H1 (cell line): ENCODE measurements at regions not wholly inside any gene's neighbourhood (a gene's known extent, or its start where the extent isn't known, plus 50 kb on each side); places are given as distances from the start of the nearest gene placed in this dataset.

Experiments
- RAD21 ChIP-seq, 2 experiments: IDR thresholded peaks in 1 of 2; conservative IDR thresholded peaks in 1 of 2; 2 replicates each; pipeline ENCODE4 v1.6.1; 2011; ENCODE audit warnings: low read depth in 2 of 2, low read length in 2 of 2, improper control_type of control experiment in 1 of 2, inconsistent platforms in 1 of 2, mild to moderate bottlenecking in 1 of 2, moderate library complexity in 1 of 2
- RFX5 ChIP-seq: IDR thresholded peaks from 2 replicates; pipeline ENCODE4 v1.6.1; 2011; ENCODE audit warnings: low read depth, low read length, improper control_type of control experiment, borderline replicate concordance
- SIN3A ChIP-seq, 2 experiments: IDR thresholded peaks in 1 of 2; conservative IDR thresholded peaks in 1 of 2; 2 replicates each; pipeline ENCODE4 v1.6.1; 2011 to 2012; ENCODE audit warnings: low read length in 2 of 2, improper control_type of control experiment in 1 of 2, low read depth in 1 of 2, mild to moderate bottlenecking in 1 of 2

DNA sequence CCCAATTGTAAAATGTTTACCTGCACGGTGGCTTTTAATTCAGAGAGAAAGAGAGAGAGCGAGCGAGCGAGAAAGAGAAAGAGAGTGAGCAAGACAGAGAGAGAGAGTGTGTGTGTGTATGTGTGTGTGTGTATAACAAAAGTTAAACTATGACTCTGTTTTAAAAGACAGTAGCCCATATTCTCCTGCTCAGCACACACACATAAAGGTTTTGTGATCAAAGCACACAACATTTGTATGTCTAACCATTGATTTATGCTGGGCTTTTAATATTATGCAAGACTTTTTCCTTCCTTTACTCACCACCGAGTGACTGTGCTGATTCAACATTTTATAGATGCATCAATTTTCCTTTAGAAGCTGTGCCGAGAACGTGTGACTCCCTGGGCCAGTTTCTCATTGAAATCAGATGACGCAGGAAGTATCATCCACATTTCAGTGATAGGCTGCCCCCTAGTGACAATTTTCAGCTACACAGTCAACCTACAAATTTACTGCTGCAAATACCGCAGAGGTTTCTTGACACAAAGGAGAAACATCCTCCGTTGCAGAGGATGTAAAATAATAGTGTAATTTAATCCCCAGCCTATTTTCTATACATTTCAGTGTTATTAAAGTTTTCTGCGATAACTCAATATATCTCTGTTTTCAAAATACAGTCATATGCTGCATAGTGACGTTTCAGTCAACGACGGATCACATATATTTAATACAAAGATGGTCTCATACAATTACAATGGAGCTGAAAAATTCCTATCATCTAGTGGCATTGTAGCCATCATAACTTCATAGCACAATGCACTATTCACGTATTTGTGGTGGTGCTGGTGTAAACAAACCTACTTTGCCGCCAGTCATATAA, 165.9 kb upstream of the TANK start (continued):
- TF ChIP-seq RFX5 (no peak), SIN3A (conservative IDR thresholded peaks at IDR 0.05 in 1 of 2, IDR thresholded peaks at IDR 0.05 in 1 of 2; ENCODE audit: low read depth in 1 of 2, low read length in 2 of 2) (no peak), RAD21 (IDR thresholded peaks at IDR 0.05 in 1 of 2, conservative IDR thresholded peaks at IDR 0.05 in 1 of 2; ENCODE audit: low read depth in 2 of 2, low read length in 2 of 2) (peak; percentile 92 to 94)
